ENCODE measurements at regions not wholly inside any gene's neighbourhood (a gene's known extent, or its start where the extent isn't known, plus 50 kb on each side); places are given as distances from the start of the nearest gene placed in this dataset.

- Histone ChIP-seq H3K36me3 (replicated peaks in 1 of 2; ENCODE audit: control insufficient read depth in 1 of 2, insufficient read depth in 2 of 2, low read length in 2 of 2) (no peaks in the 10 kb centered on the region), H3K27ac (ENCODE audit: extremely low read length, insufficient read depth, low read length) (no peak overlapping the region), H3K4me2 (ENCODE audit: low read depth, low read length) (no peak overlapping the region), H4K20me1 (ENCODE audit: insufficient read depth, low read length) (no peaks in the 10 kb centered on the region), H3K4me1 (ENCODE audit: insufficient read depth, low read length) (no peaks in the 10 kb centered on the region), H3K27me3 (ENCODE audit: control insufficient read depth in 1 of 2, insufficient read depth in 2 of 2, low read length in 2 of 2) (no peaks in the 10 kb centered on the region), H2AFZ (ENCODE audit: low read length) (no peak overlapping the region), H3K9me3 (ENCODE audit: low read length) (peaks cover 11% of the 10 kb centered on the region), H3K79me2 (ENCODE audit: insufficient read depth, low read length) (no peaks in the 10 kb centered on the region), H3K4me3 (replicated peaks in 1 of 3; ENCODE audit: insufficient read depth in 1 of 3, low read depth in 2 of 3, low read length in 3 of 3) (no peak overlapping the region), H3K9ac (ENCODE audit: insufficient read depth, low read depth, low read length) (no peak overlapping the region)
- in situ Hi-C loops (cut with HindIII; ENCODE audit: extremely low pct_ligation_motif_present, low pct_unique_long_range_greater_than_20kb) = no loop called here
- ATAC-seq (no peak), DNase-seq (ENCODE audit: low spot score) (no peak), FAIRE-seq (no peak)
- no TSS peak for BruUV-seq (replicated peaks)
- ChIA-PET CTCF (ENCODE audit: low intra/inter-chr PET ratio, low total read pairs) (no interaction called here), POLR2A (no interaction called here)
- no peak for TF ChIP-seq FOSL1 (CRISPR knock-in tag; IDR thresholded peaks at IDR 0.05; ENCODE audit: borderline replicate concordance)
- TF ChIP-seq CTCF (CRISPR knock-in tag; IDR thresholded peaks at IDR 0.05) = no peak
- no peak for TF ChIP-seq RAD51 (IDR thresholded peaks at IDR 0.05; ENCODE audit: borderline replicate concordance)
- no peak for TF ChIP-seq GATAD2A (CRISPR knock-in tag; IDR thresholded peaks at IDR 0.05)
- no peak for TF ChIP-seq ZNF260 (CRISPR knock-in tag; IDR thresholded peaks at IDR 0.05; ENCODE audit: borderline replicate concordance, low read depth)
- no peak for TF ChIP-seq SETDB1 (CRISPR knock-in tag; IDR thresholded peaks at IDR 0.05; ENCODE audit: borderline replicate concordance)
- intact Hi-C loops (cut with micrococcal nuclease; ENCODE audit: unreplicated experiment) = no loop called here
- WGBS (ENCODE audit: low lambda C conversion rate) = 5% methylated on average over 1 of the region's 1 CpG
These were observed 1230.3 kb upstream of the AGA start for GRCh38 chr4:178672512-178672911.

GRCh38 chr4:178681871-178682270 is 1239.6 kb upstream of the AGA start:
- POLR2A ChIA-PET = no interaction called here
- WGBS (ENCODE audit: low lambda C conversion rate) = 0% methylated on average over 4 of the region's 4 CpGs

More at GRCh38 chr4:178681871-178682270, 1239.6 kb upstream of the AGA start:
- DNase-seq (ENCODE audit: low spot score) = no peak
- no TSS peak for BruUV-seq (replicated peaks)
- H3K79me2 ChIP-seq (ENCODE audit: insufficient read depth, low read length) = no peaks in the 10 kb centered on the region
- TF ChIP-seq FOXA3 (CRISPR knock-in tag; IDR thresholded peaks at IDR 0.05) = no peak
- TF ChIP-seq RFXAP (CRISPR knock-in tag; IDR thresholded peaks at IDR 0.05; ENCODE audit: borderline replicate concordance) = no peak
- TF ChIP-seq MEIS2 (CRISPR knock-in tag; IDR thresholded peaks at IDR 0.05) = no peak
- no peaks in the 10 kb centered on the region for H3K36me3 ChIP-seq (replicated peaks in 1 of 2; ENCODE audit: control insufficient read depth in 1 of 2, insufficient read depth in 2 of 2, low read length in 2 of 2)
- in situ Hi-C loops (cut with HindIII; ENCODE audit: extremely low pct_ligation_motif_present, low pct_unique_long_range_greater_than_20kb) = no loop called here
- H3K27ac ChIP-seq (ENCODE audit: extremely low read length, insufficient read depth, low read length) = no peak overlapping the region
- FAIRE-seq = no peak
- no peak overlapping the region for H3K4me2 ChIP-seq (ENCODE audit: low read depth, low read length)
- H3K9me3 ChIP-seq (ENCODE audit: low read length) = no peaks in the 10 kb centered on the region
- H3K4me1 ChIP-seq (ENCODE audit: insufficient read depth, low read length) = no peaks in the 10 kb centered on the region
- CTCF ChIA-PET (ENCODE audit: low intra/inter-chr PET ratio, low total read pairs) = no interaction called here
- no peak overlapping the region for H3K4me3 ChIP-seq (replicated peaks in 1 of 3; ENCODE audit: insufficient read depth in 1 of 3, low read depth in 2 of 3, low read length in 3 of 3)
- intact Hi-C loops (cut with micrococcal nuclease; ENCODE audit: unreplicated experiment) = no loop called here
- no peaks in the 10 kb centered on the region for H4K20me1 ChIP-seq (ENCODE audit: insufficient read depth, low read length)
- no peaks in the 10 kb centered on the region for H3K27me3 ChIP-seq (ENCODE audit: control insufficient read depth in 1 of 2, insufficient read depth in 2 of 2, low read length in 2 of 2)
- H2AFZ ChIP-seq (ENCODE audit: low read length) = no peak overlapping the region
- no peak overlapping the region for H3K9ac ChIP-seq (ENCODE audit: insufficient read depth, low read depth, low read length)
- no peak for ATAC-seq

Measured in HepG2 (cell line).